ENCODE measurements at regions not wholly inside any gene's neighbourhood (a gene's known extent, or its start where the extent isn't known, plus 50 kb on each side); places are given as distances from the start of the nearest gene placed in this dataset.
"Not testable (repeated sequence)": the region's sequence is repeated elsewhere in the genome, so short reads cannot be mapped to it uniquely, and the experiment has no call there.

DNA sequence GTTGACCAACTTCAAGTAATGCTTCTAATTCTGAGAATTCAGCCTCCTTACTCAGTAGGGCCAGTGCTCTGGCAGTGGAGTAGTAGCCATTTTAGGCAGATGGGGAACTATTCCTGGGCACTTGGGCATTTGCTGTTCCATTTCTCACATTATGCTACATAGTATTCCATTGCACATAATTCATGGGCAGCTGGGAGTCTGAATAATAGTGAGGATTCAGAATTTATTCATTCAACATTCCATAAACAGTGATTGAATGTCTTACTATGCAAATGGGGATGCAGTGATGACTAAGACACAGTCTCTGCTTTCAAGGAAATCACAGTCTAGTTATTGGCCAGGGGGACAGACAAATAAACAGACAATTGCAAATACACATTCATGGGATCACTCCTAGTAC is 301.0 kb upstream of the KCNN2 start:
- DNase-seq = no peak

DNA sequence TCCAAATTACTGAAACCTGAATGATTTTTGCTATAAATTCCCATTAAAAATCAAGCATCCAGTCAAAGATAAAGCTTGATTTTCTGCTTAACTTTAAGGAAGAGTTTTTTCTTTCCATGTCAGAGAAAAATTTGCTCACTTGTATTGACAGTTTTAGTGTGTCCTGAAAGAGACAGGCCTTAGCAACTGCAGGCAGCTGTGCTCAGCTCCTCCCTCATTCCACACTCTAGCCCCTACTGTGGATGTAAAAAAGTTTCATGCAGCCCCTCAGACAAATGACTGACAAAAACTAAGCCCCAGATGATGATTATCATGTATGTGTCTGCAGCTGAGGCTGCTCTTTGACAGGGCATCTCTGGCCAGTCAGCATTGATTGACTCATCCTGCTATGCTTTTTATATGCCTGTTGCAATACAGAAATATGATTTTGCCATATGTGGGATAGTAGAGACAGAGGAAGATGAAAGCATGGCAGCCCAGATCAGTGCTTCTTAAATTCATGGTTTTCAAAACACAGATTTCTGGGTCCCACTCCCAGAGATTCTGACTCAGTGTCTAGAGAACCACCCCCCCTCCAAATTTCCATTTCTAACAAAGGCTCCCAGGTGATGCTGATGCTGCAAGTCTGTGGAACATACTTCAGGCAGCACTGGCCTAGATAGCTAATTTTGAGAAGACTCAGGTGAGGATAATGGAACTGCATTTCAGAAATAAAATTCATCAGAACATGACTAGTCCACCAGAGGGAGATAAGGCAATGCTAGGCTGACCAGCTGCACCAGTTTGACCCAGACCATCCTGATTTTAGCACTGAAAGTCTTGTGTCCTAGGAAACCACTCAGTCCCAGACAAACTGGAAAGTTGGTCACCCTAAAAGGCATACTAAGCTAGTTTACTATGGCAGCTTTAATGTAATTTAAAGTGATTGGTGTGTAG is 298.7 kb upstream of the KCNN2 start:
- no peak for DNase-seq

- no peak for DNase-seq
These were observed 296.0 kb upstream of the KCNN2 start for GRCh38 chr5:114065912-114066311.

GRCh38 chr5:114070093-114070722 is 291.7 kb upstream of the KCNN2 start:
- no peak for DNase-seq

DNA sequence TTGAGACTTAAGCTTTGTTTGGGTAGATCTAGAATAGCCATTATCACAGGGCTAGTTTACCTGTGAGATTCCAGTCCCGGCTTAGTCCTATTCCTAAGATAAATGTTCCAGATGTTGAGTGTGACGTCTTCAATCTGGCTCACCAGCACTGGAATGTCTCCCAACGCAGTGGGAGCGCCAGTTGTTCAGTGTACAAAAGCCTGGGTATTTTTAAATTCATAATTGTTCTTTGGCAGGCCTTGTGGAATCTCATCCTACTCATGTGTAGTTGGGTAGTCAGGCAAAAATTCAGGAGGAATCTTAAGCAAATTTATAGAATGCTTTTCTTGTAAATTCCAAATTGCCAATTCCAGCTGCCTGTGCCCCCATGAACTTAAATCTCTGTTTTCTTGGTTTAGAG is 272.6 kb upstream of the KCNN2 start:
- no peak for DNase-seq

GRCh38 chr5:114097570-114097969 is 264.3 kb upstream of the KCNN2 start:
- no peak for DNase-seq

- DNase-seq = no peak
These were observed 262.7 kb upstream of the KCNN2 start for GRCh38 chr5:114099161-114099560.

DNA sequence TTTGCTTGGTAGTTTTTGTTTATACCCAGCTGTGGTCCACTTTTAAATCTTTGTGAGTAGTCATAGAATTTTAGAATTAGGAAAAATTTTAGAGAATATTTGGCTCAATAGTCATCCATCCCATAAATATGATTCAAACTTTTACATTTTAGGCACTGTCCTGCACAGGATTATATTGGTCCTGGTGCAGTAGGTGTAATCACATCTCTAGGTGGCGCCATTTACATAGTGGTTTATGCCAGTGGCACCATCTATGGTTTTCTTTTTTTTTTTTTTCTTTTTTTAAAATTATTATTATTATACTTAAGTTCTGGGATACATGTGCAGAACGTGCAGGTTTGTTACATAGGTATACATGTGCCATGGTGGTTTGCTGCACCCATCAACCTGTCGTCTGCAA is 260.7 kb upstream of the KCNN2 start:
- peak; percentile 64 for DNase-seq

- DNase-seq = no peak
These were observed 248.3 kb upstream of the KCNN2 start for GRCh38 chr5:114113604-114114003.

DNA sequence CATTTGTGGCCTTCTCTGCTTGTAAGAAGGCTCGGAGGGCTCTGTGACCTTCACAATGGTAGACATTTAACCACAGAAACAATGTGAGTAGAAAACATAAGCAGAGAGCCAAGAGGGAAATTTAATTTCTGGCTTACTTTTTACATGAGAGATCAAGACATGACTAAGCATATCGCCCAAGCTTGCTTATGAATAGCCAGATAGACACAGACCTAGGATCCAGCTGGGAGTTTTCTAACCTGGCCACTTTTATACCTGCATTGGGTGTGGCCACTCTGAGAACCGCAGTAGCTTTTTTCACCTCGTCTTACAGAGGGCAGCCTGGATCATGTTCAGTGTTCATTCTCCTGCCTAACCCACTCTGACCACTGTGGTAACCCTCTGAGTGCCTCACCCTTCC is 244.9 kb upstream of the KCNN2 start:
- no peak for DNase-seq

GRCh38 chr5:114118511-114118910 is 243.4 kb upstream of the KCNN2 start:
- no peak for DNase-seq

GRCh38 chr5:114120166-114120565 is 241.7 kb upstream of the KCNN2 start:
- no peak for DNase-seq

DNA sequence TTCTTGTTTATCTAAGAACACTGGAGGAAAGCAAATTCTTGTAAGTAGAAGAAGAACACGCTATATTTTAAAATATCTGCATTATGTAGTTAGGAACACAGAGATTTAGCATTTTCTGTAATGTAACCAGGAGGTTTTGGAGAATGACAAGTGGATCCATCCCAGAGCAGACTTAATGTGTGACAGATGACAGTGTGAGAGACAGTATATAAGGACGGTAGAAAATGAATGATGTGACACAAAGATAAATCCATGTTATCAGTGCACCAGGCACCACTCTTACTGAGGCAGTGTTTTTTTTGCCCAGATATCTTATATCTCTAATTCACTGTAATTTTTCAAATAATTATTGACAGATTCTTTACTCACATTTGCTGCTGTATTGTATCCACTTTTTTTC is 239.0 kb upstream of the KCNN2 start:
- DNase-seq = no peak

DNA sequence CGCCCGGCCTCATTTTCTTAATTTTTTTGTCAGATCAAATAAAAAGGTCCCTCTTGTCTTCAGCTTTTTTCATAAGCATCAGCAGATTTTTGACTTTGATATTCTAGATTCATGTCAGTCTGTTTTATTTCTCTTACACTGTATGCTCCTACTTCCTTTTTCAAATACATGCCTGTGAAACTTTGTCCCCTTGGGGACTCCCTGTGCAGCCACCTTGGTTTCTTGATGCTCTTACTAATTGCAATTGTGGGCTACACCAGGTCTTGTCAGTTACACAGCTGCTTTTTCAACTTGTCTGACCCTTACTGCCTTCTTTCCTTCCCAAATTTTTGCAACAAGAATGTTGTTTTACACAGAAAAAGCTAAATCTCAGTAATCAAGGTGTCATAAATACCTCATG is 238.2 kb upstream of the KCNN2 start:
- DNase-seq = no peak

- DNase-seq = no peak
These were observed 215.5 kb upstream of the KCNN2 start for GRCh38 chr5:114146398-114146797.

DNA sequence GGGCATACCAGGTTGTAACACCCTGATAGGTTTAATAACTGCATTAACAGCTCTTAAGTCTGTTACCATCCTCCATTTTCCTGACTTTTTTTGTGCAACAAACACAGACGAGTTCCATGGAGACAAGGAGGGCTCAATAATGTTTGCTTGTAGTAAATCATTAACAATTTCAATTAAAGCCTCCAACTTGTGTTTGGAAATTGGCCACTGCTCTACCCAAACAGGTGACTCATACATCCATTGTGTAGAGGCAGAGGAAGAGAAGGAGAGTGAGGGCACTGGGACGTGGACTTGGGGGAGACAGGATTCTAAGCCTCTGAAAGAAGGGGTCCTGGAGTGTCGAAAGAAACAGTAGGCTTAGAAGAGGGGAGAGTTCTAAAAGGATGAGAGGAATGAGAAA is 213.6 kb upstream of the KCNN2 start:
- DNase-seq = no peak

DNA sequence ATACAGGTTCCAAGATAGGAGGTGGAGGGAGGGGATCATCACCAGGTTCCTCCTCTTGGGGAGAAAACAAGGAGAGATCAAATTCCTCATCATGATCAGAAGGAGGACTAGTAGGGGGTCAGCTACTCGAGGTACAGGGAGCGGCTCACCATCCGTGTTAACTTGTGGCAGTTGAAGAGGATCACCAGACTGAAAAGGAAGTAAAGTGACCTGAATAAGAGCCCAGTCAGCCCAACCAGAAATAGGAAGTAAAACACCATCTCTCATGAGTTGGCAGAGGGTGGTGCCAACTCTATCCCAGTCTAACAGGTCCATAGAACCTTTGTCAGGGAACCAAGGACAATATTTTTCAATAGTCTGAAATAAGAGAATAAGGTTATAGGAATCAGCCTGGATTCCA is 213.1 kb upstream of the KCNN2 start:
- DNase-seq = not testable (repeated sequence)

DNA sequence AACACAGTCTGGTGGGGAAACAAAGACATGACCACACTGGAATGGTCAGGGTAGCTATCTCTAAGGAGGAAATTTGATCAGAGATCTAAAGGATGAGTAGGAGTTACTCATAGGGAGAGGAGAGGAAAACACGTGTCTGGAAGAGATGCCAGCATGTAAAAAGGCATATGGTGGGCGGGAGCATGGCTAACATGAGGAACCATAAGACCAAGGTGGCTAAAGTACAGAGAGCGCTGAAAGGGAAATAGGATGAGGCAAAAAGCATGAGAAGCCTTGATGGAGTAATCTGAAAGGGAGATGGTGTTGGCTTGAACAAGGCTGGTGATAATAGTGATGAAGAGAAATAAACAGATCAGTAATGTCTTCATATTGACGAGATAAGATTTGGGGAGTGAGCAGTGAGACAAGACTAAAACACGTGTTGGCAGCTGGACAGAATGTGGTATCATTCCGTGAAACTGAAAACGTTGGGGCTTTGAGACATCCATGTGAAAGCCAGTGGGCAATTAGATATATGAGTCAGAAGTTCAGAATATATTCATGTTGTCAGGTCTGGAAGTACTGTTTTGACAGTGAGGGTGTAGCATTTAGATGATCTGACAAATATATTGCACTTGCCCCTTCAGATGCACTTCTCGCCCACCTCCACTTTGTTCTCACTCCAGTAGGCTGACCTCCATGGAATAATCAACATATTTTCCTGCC is 209.1 kb upstream of the KCNN2 start:
- peak; percentile 2 for DNase-seq

DNA sequence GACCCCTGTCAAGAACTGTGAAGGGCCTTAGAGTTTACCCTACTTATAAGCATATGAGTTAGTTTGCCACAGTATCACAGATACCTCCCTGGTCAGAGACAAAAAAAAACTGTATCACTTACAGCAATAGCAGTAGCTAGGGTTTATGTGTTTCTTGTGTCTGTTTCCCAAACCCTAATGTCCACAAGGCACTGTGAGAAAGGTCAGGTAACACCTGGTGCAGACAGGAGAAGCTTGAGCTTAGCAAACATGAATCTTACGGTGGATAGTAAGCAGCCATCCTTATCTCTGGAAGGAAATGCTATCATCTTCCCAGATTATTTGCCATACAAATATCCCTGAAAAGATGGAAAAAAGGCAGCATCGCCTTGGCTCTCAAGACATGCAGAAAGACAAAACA is 208.5 kb upstream of the KCNN2 start:
- no peak for DNase-seq

- no peak for DNase-seq
These were observed 208.0 kb upstream of the KCNN2 start for GRCh38 chr5:114153833-114154232.

GRCh38 chr5:114166081-114166480 is 195.8 kb upstream of the KCNN2 start:
- DNase-seq = no peak

DNA sequence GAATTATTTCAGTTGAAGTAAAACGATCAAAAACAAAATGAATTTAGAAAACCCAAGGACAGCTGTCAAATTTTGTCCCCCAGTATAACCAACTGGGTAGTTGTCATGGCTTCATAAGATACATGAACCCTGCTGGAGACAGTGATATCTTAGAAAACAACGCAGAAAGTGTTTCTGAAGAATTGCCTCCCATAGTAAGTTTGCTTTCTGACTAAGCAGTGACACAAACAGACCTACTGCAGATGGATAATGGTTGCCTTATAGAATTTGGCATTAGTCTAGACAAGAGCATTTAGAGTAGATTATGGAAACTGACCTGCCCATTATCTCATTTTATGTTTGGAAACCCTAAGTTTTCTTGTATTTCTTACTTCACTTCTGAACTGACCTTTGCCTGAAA is 187.7 kb upstream of the KCNN2 start:
- no peak for DNase-seq

DNA sequence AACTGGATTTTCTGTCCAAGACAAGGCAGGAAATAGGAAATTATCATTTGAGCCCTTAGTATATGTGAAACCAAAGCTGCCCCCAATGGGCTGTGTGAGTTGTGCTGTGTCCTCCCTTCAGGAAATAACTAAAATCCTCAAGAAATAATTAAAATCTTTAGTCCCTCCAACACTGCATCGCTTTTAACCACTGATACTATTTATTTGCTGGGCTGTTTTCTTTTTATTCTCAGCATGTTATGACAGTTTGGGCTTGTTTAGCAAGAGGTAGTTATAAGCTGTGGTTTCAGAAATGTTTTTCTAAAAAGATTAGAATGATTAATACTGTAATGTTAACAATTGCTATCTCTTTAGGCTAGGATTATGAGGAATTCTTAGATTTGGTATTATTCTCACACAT is 187.0 kb upstream of the KCNN2 start:
- DNase-seq = peak; percentile 39

DNA sequence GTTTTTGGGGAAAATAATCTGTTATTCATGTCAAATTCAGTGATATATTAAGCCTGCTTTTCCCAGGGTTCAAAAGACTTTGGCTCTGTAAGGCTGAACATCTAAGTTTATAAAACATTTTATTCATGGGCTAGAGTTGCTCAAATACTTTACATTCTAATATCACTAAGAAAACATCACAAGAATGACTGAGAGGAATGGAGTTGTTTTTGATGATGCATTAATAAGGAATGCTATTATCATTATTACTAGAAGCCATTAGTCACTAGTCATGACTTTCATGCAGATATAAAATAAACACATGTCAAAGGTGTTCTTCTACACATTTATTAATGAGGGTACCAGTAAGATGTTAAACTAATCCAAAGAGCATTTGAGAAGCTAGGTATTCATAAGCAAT is 185.5 kb upstream of the KCNN2 start:
- DNase-seq = peak; percentile 80

All from EL (cell line).